ENCODE measurements at regions not wholly inside any gene's neighbourhood (a gene's known extent, or its start where the extent isn't known, plus 50 kb on each side); places are given as distances from the start of the nearest gene placed in this dataset.

DNA sequence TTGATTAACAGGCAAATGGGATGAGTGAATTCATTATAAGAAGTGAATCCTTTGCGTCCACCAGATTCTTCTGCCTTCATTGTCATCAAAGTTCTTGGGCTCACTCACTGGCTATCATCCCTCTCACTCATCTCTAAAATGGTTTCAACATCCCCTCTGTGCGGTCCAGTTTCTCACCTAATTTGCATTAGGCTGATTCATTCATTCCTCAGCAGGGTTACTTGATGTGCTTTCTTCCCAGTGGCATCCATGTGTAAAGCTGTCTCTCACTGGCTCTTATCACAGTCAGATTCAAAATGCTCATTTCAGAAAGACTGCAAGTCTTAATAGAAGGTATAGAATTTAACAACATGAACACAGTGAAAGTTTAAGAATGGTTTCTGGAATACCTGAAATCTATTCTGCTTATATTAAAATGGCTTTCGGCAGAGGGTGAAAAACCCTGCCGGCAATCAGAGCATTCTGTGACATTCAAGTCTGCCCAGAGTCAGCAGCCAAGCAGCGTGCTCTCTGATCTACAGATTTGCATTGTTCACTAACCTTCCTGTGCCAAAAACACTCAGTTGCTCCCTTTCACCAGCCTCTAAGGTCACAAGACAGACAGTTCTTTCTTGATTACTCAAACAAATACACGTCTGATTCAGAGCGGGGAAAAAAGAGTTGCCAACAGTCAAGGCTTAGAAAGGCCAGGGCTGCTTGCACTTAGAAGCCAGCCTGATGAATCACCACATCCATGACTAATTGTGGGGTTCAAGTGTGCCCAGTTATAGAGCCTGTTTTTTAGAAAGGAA lies 106.7 kb downstream of the TES start:
- no peaks in the 10 kb centered on the region for H3K4me1 ChIP-seq (ENCODE audit: low read depth)
- DNase-seq (peak in 1 of 3 donors; percentile 4), ATAC-seq (peak; percentile 55)
- H3K4me3 ChIP-seq = no peak overlapping the region
- no peaks in the 10 kb centered on the region for H3K9me3 ChIP-seq
- TF ChIP-seq, protein P1, sequence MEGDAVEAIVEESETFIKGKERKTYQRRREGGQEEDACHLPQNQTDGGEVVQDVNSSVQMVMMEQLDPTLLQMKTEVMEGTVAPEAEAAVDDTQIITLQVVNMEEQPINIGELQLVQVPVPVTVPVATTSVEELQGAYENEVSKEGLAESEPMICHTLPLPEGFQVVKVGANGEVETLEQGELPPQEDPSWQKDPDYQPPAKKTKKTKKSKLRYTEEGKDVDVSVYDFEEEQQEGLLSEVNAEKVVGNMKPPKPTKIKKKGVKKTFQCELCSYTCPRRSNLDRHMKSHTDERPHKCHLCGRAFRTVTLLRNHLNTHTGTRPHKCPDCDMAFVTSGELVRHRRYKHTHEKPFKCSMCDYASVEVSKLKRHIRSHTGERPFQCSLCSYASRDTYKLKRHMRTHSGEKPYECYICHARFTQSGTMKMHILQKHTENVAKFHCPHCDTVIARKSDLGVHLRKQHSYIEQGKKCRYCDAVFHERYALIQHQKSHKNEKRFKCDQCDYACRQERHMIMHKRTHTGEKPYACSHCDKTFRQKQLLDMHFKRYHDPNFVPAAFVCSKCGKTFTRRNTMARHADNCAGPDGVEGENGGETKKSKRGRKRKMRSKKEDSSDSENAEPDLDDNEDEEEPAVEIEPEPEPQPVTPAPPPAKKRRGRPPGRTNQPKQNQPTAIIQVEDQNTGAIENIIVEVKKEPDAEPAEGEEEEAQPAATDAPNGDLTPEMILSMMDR (IDR thresholded peaks at IDR 0.05) = no peak
- no peaks in the 10 kb centered on the region for H3K36me3 ChIP-seq (ENCODE audit: low read depth)
- intact Hi-C loops (cut with DNase I, micrococcal nuclease) = no loop called here

DNA sequence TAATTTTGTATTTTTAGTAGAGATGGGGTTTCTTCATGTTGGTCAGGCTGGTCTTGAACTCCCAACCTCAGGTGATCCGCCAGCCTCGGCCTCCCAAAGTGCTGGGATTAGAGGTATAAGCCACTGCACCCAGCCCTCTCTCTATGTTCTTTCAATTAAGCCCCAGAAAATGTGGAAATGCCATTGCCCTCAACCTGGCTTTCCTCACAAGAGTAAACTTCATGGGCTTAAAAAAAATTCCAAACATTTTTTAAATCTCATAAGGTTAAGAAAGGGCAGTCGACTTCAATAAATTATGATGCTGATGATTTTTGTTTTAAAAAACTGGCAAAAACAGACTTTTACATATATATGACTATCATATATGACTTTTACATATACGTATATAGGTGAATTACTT lies 107.6 kb downstream of the TES start:
- intact Hi-C loops (cut with DNase I, micrococcal nuclease) = no loop called here
- TF ChIP-seq, protein P1 (IDR thresholded peaks at IDR 0.05) = no peak
- Histone ChIP-seq H3K4me1 (ENCODE audit: low read depth) (no peaks in the 10 kb centered on the region), H3K36me3 (ENCODE audit: low read depth) (no peaks in the 10 kb centered on the region), H3K9me3 (no peaks in the 10 kb centered on the region), H3K4me3 (no peak overlapping the region)
- DNase-seq (no peak), ATAC-seq (no peak)

DNA sequence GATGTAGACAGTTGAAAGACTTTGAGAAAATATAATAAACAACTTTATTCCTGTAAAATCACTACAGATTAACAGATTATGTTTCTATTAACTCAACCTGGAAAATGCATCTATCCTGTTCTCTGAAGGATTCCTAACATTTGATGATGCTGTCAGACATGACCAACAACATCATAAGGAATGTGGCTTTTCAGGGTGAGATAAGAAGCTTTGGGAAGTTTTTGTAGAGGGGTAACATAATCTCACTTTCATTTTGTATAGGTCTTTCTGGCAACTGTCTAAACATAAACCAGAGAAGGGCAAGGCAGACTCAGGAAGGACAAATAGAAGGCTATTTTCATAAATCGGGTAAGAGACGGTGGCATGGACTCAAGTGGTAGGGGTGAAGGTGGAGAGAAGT lies 112.2 kb downstream of the TES start:
- intact Hi-C loops (cut with DNase I, micrococcal nuclease) = no loop called here
- ATAC-seq (no peak), DNase-seq (no peak)
- Histone ChIP-seq H3K4me1 (ENCODE audit: low read depth) (no peaks in the 10 kb centered on the region), H3K9me3 (no peaks in the 10 kb centered on the region), H3K4me3 (no peak overlapping the region), H3K36me3 (ENCODE audit: low read depth) (no peaks in the 10 kb centered on the region)
- TF ChIP-seq, protein P1 (IDR thresholded peaks at IDR 0.05) = no peak

DNA sequence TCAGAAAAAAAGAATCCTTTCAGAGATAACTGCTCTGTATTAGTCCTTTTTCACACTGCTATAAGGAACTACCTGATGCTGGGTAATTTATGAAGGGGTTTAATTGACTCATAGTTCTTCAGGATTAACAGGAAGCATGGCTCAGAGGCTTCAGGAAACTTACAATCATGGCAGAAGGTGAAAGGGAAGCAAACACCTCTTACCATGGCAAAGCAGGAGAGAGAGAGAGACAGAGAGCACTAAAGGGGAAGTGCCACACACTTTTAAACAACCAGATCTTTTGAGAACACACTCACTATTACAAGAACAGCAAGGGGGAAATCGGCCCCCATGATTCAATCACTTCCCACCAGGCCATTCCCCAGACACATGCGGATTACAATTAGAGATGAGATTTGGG lies 114.2 kb downstream of the TES start:
- H3K4me3 ChIP-seq = no peak overlapping the region
- no peaks in the 10 kb centered on the region for H3K4me1 ChIP-seq (ENCODE audit: low read depth)
- H3K9me3 ChIP-seq = no peaks in the 10 kb centered on the region
- no peaks in the 10 kb centered on the region for H3K36me3 ChIP-seq (ENCODE audit: low read depth)
- intact Hi-C loops (cut with DNase I, micrococcal nuclease) = no loop called here
- no peak for DNase-seq
- ATAC-seq = no peak
- TF ChIP-seq, protein P1 (IDR thresholded peaks at IDR 0.05) = no peak

DNA sequence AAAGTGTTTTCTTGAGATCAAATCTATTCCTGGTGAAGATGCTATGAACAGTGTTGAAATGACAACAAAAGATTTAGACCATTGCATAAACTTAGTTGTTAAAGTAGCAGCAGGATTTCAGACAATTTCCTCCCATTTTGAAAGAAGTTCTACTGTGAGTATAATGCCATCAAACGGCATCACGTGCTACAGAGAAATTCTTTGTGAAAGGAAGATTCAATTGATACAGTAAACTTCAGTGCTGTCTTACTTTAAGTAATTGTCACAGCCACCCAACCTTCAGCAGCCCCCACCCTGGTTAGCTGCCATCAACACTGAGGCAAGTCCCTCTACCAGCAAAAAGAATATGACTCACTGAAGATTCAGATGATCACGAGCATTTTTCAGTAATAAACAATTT lies 115.2 kb downstream of the TES start:
- Histone ChIP-seq H3K9me3 (no peaks in the 10 kb centered on the region), H3K36me3 (ENCODE audit: low read depth) (no peaks in the 10 kb centered on the region), H3K4me1 (ENCODE audit: low read depth) (no peaks in the 10 kb centered on the region), H3K4me3 (no peak overlapping the region)
- TF ChIP-seq, protein P1 (IDR thresholded peaks at IDR 0.05) = no peak
- DNase-seq (no peak), ATAC-seq (no peak)
- intact Hi-C loops (cut with DNase I, micrococcal nuclease) = no loop called here
